ENCODE measurements at regions not wholly inside any gene's neighbourhood (a gene's known extent, or its start where the extent isn't known, plus 50 kb on each side); places are given as distances from the start of the nearest gene placed in this dataset.
"Not testable (repeated sequence)": the region's sequence is repeated elsewhere in the genome, so short reads cannot be mapped to it uniquely, and the experiment has no call there.

DNA sequence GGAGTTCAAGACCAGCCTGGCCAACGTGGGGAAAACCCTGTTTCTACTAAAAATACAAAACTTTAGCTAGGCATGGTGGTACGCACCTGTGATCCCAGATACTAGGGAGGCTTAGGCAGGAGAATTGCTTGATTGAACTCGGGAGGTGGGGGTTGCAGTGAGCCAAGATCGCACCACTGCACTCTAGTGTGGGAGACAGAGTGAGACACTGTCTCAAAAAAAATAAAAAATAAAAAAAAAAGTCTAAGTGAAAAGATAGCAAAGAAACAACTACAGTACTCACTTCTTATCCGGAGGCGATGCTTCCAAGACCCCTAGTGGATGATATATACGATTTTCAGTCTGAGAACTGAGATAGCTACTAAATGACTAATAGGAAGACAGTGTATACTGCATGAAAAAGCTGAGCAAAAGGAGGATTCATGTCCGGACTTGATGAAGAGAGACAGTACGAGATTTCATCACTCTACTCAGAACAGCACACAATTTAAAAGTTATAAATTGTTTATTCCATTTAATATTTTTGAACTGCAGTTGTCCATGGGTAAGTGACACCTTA is 138.7 kb upstream of the GOLGA6L6 start:
- not testable (repeated sequence) for ATAC-seq

DNA sequence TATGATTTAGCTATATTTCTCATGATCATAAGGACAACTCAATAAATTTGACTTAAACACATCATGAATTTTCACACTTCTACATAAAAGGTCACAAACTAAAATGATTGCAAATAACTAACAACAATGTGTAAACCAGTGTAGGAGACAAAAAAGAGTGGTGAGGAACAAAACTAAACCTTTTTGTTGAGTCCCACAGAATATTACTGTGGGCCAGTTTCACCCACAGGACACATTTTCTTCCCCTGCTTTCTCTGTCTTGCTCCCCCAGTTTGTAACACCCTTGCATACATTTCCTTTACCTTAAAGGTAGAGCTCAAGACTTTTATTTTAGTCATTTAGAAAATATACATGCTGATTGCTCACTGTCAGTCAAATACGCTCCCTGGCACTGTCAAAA is 130.9 kb upstream of the GOLGA6L6 start:
- ATAC-seq, result no peak
- DNase-seq (ENCODE audit: low spot score), result no peak
- intact Hi-C loops (cut with DNase I), result no loop called here

More for the DNA sequence above, 138.7 kb upstream of the GOLGA6L6 start:
- DNase-seq (ENCODE audit: low spot score); intact Hi-C loops (cut with DNase I): not testable (repeated sequence)

GRCh38 chr15:20671675-20672074 is 130.1 kb upstream of the GOLGA6L6 start:
- no peak for DNase-seq (ENCODE audit: low spot score)
- intact Hi-C loops (cut with DNase I), result no loop called here
- ATAC-seq, result no peak

- ATAC-seq; intact Hi-C loops (cut with DNase I); DNase-seq (ENCODE audit: low spot score): not testable (repeated sequence)
Measured at GRCh38 chr15:20666410-20666809, 124.8 kb upstream of the GOLGA6L6 start.

DNA sequence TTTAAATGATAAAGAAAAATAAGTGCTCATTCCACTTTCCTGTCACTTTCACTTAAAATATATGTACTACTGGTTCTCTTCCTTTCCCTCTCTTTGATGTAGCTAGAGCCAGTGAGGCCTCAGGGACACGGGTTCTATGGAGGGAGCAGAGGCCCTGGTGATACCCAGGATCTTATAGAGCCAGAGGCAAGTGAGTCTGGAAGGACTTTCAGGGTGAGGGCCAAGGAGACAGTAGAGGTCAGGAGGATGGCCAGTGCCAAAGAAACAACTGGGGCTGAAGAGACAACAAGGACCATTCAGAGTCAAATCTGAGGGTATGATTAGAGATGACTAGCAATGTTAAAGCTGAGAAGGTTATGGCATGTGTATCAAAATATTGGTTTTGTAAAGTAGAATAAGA is 124.1 kb upstream of the GOLGA6L6 start:
- intact Hi-C loops (cut with DNase I), result no loop called here
- ATAC-seq, result no peak
- DNase-seq (ENCODE audit: low spot score), result no peak

DNA sequence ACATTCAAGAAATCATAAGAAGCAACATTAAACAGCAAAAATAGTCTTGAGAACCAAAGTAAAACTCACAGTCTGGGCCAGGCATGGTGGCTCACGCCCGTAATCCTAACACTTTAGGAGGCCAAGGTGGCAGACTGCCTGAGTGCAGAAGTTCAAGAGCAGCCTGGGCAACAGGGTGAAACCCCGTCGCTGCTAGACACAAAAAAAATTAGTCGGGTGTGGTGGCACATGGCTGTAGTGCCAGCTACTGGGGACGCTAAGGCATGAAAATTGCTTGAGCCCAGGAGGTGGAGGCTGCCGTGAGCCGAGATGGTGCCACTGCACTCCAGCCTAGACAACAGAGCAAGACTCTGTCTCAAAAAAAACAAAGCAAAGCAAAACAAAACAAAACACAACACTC is 117.7 kb upstream of the GOLGA6L6 start:
- no peak for DNase-seq (ENCODE audit: low spot score)
- no peak for ATAC-seq
- intact Hi-C loops (cut with DNase I), result no loop called here

DNA sequence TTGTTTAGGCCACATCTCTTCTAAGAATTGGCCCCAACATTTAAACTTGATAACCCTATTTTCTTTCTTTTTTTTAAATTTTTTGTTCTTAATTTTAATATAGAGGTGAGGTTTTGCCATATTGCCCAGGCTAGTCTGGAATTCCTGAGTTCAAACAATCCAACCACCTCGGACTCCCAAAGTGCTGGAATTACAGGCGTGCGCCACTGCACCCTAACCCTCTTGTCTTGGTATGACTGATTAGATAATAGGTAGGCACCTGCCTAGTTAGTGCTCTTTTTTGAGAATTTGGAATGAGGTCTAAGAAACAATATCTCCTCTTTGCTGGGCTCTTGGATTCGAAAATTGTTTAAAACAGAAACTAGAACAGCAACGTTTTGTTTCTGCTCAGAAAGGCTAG is 116.4 kb upstream of the GOLGA6L6 start:
- DNase-seq (ENCODE audit: low spot score) (no peak), ATAC-seq (no peak)
- intact Hi-C loops (cut with DNase I), result no loop called here

DNA sequence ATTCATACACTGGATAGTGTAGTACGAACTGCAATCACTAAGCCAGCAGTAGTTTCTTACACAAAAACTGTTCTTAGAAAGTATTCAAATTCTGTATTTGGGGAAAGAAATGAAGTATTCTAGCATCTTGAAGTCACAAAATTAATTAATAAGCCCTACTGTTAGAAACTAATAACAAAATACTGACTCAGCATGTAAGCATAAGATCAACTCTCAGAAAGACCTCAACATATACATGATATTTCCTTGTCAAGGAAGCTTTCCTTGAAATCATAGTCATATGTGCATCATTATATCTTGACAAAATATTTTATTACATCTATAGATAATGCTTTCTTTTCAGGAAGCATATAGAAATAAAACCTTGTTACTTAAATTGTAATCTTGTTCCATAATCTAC is 115.5 kb upstream of the GOLGA6L6 start:
- ATAC-seq (no peak), DNase-seq (ENCODE audit: low spot score) (no peak)
- intact Hi-C loops (cut with DNase I), result no loop called here

DNA sequence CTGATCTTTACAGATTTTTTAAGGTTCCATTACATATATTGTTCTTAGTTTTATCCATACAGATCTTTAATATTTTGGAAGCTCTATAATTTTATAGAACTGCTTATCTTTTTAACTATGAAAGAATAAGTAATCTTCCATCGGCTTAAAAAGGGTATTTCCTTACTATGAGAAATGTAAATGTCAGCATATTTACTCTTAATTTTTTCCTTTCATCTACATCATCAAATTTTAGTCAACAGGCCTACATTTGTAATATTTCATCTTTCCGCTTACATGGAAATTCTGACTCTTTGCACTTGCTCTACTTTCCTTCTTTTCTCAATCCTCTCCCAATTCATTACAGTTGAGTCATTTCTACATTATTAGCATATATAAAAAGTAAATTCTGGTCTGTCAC is 111.3 kb upstream of the GOLGA6L6 start:
- intact Hi-C loops (cut with DNase I), result no loop called here
- ATAC-seq, result no peak
- no peak for DNase-seq (ENCODE audit: low spot score)

GRCh38 chr15:20648402-20648975 is 106.9 kb upstream of the GOLGA6L6 start:
- intact Hi-C loops (cut with DNase I); ATAC-seq; DNase-seq (ENCODE audit: low spot score): not testable (repeated sequence)

- DNase-seq (ENCODE audit: low spot score) (no peak), ATAC-seq (no peak)
- intact Hi-C loops (cut with DNase I), result no loop called here
Measured at GRCh38 chr15:20646529-20647142, 105.0 kb upstream of the GOLGA6L6 start.

DNA sequence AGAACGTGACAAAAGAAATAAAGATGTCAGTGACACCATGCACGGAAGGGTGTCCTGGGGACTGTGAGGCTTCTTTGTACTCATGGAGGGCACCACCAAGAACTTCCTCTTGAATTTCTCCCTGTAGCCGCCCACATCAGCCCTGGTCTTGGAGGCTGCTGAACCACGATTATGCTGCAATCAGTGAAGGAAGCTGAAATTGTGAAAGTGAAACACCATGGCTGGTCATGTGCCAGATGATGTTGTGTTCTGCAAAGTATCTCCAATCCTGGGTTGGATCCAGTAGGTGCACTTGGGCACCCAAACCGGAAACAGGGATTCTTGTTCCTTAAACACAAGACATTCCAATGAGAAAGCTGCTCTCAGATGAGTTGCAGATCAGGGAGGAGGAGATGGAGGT is 104.4 kb upstream of the GOLGA6L6 start:
- DNase-seq (ENCODE audit: low spot score) (no peak), ATAC-seq (peak; percentile 13)
- intact Hi-C loops (cut with DNase I), result no loop called here

DNA sequence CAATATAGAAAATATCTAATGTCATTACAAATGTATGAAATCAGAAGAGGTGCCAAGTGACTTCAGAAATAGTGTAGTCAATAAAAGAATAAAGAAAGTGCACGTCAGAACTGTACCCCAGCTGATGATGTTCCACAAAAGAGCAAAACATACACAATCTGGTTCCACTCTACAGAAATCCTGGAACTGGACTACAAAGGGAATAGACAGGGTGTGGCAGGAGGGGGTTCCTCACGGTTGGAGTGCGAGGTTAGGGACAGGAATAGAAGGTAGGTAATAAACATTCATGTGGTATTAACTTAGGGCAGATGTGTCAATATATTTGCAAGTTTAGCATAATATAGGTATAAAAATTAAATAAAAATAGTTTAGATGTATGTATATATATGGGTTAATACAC is 103.3 kb upstream of the GOLGA6L6 start:
- no peak for ATAC-seq
- intact Hi-C loops (cut with DNase I), result no loop called here
- no peak for DNase-seq (ENCODE audit: low spot score)

DNA sequence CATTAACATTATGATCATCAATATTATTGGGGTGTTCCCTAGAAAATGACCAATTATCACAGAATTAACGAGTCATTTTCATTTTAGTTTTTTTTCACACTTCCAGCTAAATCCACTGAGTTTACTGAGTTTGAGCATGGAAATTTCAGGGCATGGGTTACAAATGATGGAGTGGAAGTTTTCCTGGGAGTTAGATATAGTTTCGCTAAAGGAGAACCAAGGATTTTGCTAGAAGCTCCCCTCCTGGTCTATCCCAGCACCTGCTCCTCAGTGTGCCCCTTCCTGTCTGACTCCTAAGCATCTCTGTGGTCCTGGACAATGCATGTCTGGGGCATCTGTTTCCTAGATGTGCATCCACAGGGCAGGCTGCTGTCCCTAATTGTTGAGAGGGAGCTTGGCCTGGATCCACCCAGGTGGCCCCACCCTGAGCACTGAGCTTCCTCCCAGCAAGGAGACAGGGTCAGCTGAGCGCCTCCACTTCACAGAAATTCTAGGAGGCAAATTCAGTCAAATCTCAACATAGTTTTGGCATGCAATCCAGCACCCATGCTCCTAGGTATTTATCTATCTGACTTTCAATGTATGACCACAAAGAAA is 102.3 kb upstream of the GOLGA6L6 start:
- intact Hi-C loops (cut with DNase I), result no loop called here
- ATAC-seq (no peak), DNase-seq (ENCODE audit: low spot score) (no peak)

DNA sequence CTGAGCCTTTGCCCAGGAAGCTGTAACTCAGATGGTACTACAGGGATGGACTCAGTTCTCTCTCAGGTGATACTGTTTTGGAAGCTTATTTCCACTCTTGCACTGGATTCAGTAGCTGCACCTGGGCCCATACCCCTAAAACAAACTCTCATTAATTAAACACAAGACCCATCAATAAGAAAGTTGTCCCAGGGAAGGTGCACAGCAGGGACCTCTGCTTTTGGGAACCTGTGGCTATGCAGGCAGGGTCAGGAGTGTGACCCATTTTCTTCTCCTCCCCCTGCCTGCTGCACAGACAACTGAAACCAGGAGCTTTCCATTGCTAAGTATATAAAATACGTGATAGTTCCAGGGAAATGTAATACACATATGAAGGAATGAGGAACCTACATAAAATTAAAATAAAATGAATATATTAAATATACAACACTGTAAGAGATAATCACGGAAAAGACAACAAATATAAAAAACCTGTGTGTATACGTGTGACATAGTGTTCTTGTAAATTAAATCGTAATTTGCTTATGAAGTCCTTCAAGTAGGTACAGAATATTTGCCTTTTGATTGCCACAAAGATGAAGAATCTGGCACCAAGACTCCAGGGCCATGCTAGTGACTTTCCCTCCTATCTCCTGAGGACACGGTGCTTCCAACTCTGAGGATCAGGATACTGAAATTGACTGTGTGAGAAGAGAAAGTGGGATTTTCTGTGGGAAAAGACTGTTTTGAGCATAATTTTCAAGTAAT is 101.6 kb upstream of the GOLGA6L6 start:
- intact Hi-C loops (cut with DNase I), result no loop called here
- ATAC-seq (no peak), DNase-seq (ENCODE audit: low spot score) (no peak)

DNA sequence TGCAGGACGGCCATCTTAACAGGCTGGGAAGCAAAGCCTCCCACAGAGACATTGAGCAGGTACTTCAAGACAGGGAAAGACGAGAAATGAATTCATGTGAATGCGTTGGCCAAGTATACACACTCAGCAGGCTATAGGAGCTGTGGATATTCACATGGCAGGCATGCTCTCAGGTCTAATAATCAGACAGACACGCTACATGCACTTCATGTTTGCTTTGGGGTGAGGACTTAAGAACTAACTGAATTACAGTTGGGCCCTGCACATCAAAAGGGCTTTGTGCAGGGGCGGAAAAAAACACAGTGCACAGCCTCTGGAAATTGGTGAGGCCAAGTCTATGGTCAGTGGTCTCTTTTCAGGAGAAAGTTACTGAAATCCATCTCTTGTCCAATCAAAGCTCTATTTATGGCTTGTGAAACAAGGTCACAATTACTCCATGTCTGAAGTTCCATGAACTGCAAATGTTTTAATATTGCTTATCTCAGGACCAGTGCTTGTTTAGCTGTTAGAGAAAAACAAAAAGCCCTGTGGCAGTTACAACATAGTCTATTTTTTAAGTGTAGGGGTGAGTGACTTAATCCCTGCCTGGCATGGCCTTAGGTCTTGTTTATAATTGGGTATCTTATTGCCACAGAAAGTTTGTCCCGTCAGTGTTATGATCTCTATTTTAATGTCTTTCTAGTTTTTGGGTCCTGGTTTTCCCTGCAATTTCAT is 100.6 kb upstream of the GOLGA6L6 start:
- intact Hi-C loops (cut with DNase I), result no loop called here
- no peak for DNase-seq (ENCODE audit: low spot score)
- ATAC-seq, result no peak

DNA sequence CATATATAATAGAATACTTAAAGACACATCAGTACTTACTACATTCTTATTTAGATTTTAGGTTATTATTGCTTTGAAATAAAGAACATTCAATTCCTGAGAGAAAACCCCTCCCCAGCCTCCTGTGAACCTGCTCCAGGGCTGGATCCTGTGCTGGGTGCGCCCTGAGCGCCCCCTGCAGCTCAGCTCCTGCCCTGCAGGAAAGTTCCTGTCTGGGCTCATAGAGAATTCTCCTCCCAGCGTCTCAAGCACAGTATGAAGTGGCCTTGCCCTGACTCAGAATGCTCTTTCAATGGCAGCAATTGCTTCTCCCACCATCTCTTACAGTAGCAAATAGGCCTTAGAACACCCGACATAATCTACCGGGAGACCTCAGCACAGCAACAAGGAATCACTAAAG is 98.8 kb upstream of the GOLGA6L6 start:
- intact Hi-C loops (cut with DNase I); ATAC-seq; DNase-seq (ENCODE audit: low spot score): not testable (repeated sequence)

DNA sequence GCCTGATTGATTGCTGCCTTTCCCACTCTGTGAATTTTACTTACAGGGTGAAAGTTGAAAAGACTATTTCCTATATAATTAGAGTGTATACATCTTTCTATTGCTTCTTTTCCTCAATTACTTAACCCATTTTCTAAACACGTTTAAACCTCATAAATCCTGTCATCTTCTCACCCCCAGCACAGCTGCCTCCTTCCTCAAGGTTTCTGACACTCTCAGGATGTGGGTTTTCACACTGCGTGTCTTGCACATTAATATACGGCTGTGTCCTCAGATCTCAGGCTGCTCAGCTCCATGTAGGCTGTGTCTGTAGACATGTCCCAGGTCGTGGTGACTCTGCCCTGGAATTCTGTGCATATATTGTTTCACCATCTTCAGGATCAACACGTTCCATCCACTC is 97.6 kb upstream of the GOLGA6L6 start:
- ATAC-seq; intact Hi-C loops (cut with DNase I); DNase-seq (ENCODE audit: low spot score): not testable (repeated sequence)

DNA sequence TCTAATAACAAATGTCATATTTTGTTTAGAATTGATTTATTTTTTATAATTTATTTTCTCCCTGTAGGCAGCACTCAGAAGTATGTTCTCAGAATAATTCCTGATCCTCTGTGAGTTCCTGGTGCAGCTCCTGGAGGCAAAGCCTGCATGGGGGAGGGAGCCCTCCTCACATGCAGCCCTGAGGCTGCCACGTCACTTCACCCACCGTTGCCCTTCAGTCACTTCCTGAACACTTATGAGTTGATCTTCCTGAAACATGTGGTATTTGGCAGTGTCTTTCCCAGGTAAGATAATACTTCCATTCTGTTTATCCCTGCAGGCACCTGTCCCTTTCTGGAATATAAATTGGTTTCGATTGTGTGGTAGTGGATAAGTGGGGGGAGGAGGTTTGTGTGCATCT is 95.9 kb upstream of the GOLGA6L6 start:
- intact Hi-C loops (cut with DNase I), result not testable (repeated sequence)

More for the DNA sequence above, 95.9 kb upstream of the GOLGA6L6 start:
- ATAC-seq; DNase-seq (ENCODE audit: low spot score): not testable (repeated sequence)

Measured in sciatic nerve (tissue), 2 donors.